Right lobe of liver (tissue), 4 donors: ENCODE measurements at regions not wholly inside any gene's neighbourhood (a gene's known extent, or its start where the extent isn't known, plus 50 kb on each side); places are given as distances from the start of the nearest gene placed in this dataset.

Experiments used
- CTCF ChIP-seq, 4 donors: fragments of 200-600 bp in 3 of 4; fragments of 450-650 bp in 1 of 4; IDR thresholded peaks; one replicate each; pipeline versions ENCODE4 v1.5.1 to v1.8.0; 2016 to 2022; ENCODE audit warnings: antibody characterized with exemption in 4 of 4, mild to moderate bottlenecking in 2 of 4
- POLR2A ChIP-seq: fragments of 450-650 bp; IDR thresholded peaks from one replicate; pipeline ENCODE4 v1.6.1; 2017; ENCODE audit warnings: antibody characterized with exemption, mild to moderate bottlenecking
- donor health status: DM: no; HTN: no; CAD: no.
- donor health status: DM: no; HTN: no; CAD: no.
- donor health status: DM: no; HTN: yes; CAD: no.

GRCh38 chr3:6753536-6753935 lies 107.4 kb upstream of the GRM7 start:
- no peak for TF ChIP-seq CTCF (IDR thresholded peaks at IDR 0.05)
- TF ChIP-seq POLR2A = no peak
